ENCODE measurements at regions not wholly inside any gene's neighbourhood (a gene's known extent, or its start where the extent isn't known, plus 50 kb on each side); places are given as distances from the start of the nearest gene placed in this dataset.

- no peaks in the 10 kb centered on the region for H3K27me3 Mint-ChIP-seq (ENCODE audit: insufficient read depth, unreplicated experiment)
- no peak for DNase-seq (ENCODE audit: unreplicated experiment)
Measured at GRCh38 chr6:137776256-137776655, 90.8 kb upstream of the TNFAIP3 start.

GRCh38 chr6:137776786-137777686 lies 90.0 kb upstream of the TNFAIP3 start:
- DNase-seq (ENCODE audit: unreplicated experiment), result no peak
- H3K9me3 Mint-ChIP-seq (ENCODE audit: unreplicated experiment), result no peaks in the 10 kb centered on the region
- no TSS peak for BruUV-seq (replicated peaks)
- H3K36me3 Mint-ChIP-seq (ENCODE audit: insufficient read depth, unreplicated experiment), result no peaks in the 10 kb centered on the region
- CTCF ChIA-PET, result interaction anchor here (0.9 kb wide), 1 partner anchor 10 kb away, joined by 3 read pairs; no protein-coding TSS in a partner anchor
- H3K4me3 Mint-ChIP-seq (ENCODE audit: unreplicated experiment), result no peak overlapping the region
- no peaks in the 10 kb centered on the region for H3K27me3 Mint-ChIP-seq (ENCODE audit: insufficient read depth, unreplicated experiment)
- TF ChIP-seq CTCF (IDR thresholded peaks at IDR 0.05; ENCODE audit: unreplicated experiment), result no peak
- intact Hi-C loops (cut with micrococcal nuclease), result no loop called here
- no peak overlapping the region for H3K27ac Mint-ChIP-seq (ENCODE audit: low read depth, unreplicated experiment)
- POLR2A ChIA-PET, result no interaction called here
- H3K4me1 Mint-ChIP-seq (ENCODE audit: insufficient read depth, unreplicated experiment), result no peaks in the 10 kb centered on the region

More at GRCh38 chr6:137776256-137776655, 90.8 kb upstream of the TNFAIP3 start:
- H3K36me3 Mint-ChIP-seq (ENCODE audit: insufficient read depth, unreplicated experiment), result no peaks in the 10 kb centered on the region
- ChIA-PET CTCF (no interaction called here), POLR2A (no interaction called here)
- BruUV-seq (replicated peaks), result no TSS peak
- no peak overlapping the region for H3K27ac Mint-ChIP-seq (ENCODE audit: low read depth, unreplicated experiment)
- intact Hi-C loops (cut with micrococcal nuclease), result no loop called here
- H3K4me3 Mint-ChIP-seq (ENCODE audit: unreplicated experiment), result no peak overlapping the region
- no peak for TF ChIP-seq CTCF (IDR thresholded peaks at IDR 0.05; ENCODE audit: unreplicated experiment)
- H3K9me3 Mint-ChIP-seq (ENCODE audit: unreplicated experiment), result no peaks in the 10 kb centered on the region
- H3K4me1 Mint-ChIP-seq (ENCODE audit: insufficient read depth, unreplicated experiment), result no peaks in the 10 kb centered on the region

DNA sequence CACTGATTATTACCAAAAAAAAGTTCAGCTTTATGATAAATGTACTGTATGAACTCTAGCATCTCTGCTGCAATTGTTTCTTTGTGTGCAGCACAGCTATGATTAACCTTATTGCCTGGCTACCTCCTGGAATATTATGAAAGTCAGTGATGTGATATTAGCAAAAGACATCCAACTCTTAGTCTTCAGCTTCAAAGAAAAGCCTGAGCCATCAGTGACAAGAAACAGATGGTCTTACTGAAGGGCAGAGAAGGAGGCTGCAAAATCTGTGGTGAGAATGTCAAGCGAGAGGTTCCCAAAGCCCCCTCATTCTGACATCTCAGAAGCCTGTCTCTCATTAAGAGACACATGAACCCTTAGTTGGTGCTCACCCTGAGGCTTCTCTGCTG lies 89.4 kb upstream of the TNFAIP3 start:
- Mint-ChIP-seq H3K27ac (ENCODE audit: low read depth, unreplicated experiment) (no peak overlapping the region), H3K4me1 (ENCODE audit: insufficient read depth, unreplicated experiment) (no peaks in the 10 kb centered on the region), H3K4me3 (ENCODE audit: unreplicated experiment) (no peak overlapping the region), H3K27me3 (ENCODE audit: insufficient read depth, unreplicated experiment) (no peaks in the 10 kb centered on the region), H3K9me3 (ENCODE audit: unreplicated experiment) (no peaks in the 10 kb centered on the region), H3K36me3 (ENCODE audit: insufficient read depth, unreplicated experiment) (no peaks in the 10 kb centered on the region)
- BruUV-seq (replicated peaks), result no TSS peak
- no peak for DNase-seq (ENCODE audit: unreplicated experiment)
- intact Hi-C loops (cut with micrococcal nuclease), result no loop called here
- CTCF ChIA-PET, result interaction anchor here (0.9 kb wide), 1 partner anchor 10 kb away, joined by 3 read pairs; no protein-coding TSS in a partner anchor
- POLR2A ChIA-PET, result no interaction called here
- no peak for TF ChIP-seq CTCF (IDR thresholded peaks at IDR 0.05; ENCODE audit: unreplicated experiment)

DNA sequence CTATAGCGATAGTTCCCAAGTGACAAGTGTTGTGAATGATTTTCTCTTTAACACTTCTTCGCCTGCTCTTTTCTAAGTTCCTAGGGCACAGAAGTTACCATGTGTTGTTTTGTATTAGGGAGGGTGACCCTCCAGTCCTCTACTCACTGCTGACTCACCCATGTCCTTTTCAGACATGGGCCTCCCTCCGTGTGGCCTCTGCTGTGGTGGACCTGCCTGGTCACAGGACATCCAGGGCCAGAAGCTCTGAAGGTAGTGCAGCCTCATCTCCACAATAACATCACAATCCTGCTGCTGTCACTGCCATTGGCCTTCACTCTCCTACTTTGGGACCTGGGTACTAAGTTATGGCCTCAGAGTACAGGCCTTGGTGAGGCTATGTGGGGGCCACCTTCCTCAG lies 87.1 kb upstream of the TNFAIP3 start:
- Mint-ChIP-seq H3K27ac (ENCODE audit: low read depth, unreplicated experiment) (no peak overlapping the region), H3K9me3 (ENCODE audit: unreplicated experiment) (no peaks in the 10 kb centered on the region), H3K27me3 (ENCODE audit: insufficient read depth, unreplicated experiment) (no peaks in the 10 kb centered on the region), H3K4me1 (ENCODE audit: insufficient read depth, unreplicated experiment) (no peaks in the 10 kb centered on the region), H3K36me3 (ENCODE audit: insufficient read depth, unreplicated experiment) (no peaks in the 10 kb centered on the region), H3K4me3 (ENCODE audit: unreplicated experiment) (no peak overlapping the region)
- intact Hi-C loops (cut with micrococcal nuclease), result no loop called here
- ChIA-PET POLR2A (no interaction called here), CTCF (no interaction called here)
- no peak for TF ChIP-seq CTCF (IDR thresholded peaks at IDR 0.05; ENCODE audit: unreplicated experiment)
- no peak for DNase-seq (ENCODE audit: unreplicated experiment)
- BruUV-seq (replicated peaks), result no TSS peak

Measured in MCF 10A (cell line).